Fibroblast of lung (primary cell): ENCODE measurements at regions not wholly inside any gene's neighbourhood (a gene's known extent, or its start where the extent isn't known, plus 50 kb on each side); places are given as distances from the start of the nearest gene placed in this dataset.

Experiments used
- DNase-seq, 2 donors: peaks; one replicate each; pipeline versions ENCODE4 v3.0.0 to v3.0.0-alpha.2; 2010; ENCODE audit warnings: low read depth in 2 of 2
- H2AFZ ChIP-seq: 2 replicates; pipeline ENCODE4 v1.5.1; 2012; ENCODE audit warnings: low read length, control low read depth, inconsistent platforms
- H3K27ac ChIP-seq: 2 replicates; pipeline ENCODE4 v1.5.1; 2011; ENCODE audit warnings: low read length, control low read depth; ENCODE audit not compliant: insufficient read depth
- H3K27me3 ChIP-seq: 2 replicates; pipeline ENCODE4 v1.5.1; 2011; ENCODE audit warnings: mild to moderate bottlenecking, low read length; ENCODE audit not compliant: control insufficient read depth, insufficient read depth
- H3K36me3 ChIP-seq: 2 replicates; pipeline ENCODE4 v1.5.1; 2011; ENCODE audit warnings: low read length; ENCODE audit not compliant: control insufficient read depth, insufficient read depth
- H3K4me1 ChIP-seq: 2 replicates; pipeline ENCODE4 v1.5.1; 2011; ENCODE audit warnings: low read length; ENCODE audit not compliant: control insufficient read depth, insufficient read depth; ENCODE audit errors: extremely low read depth
- H3K4me2 ChIP-seq: 2 replicates; pipeline ENCODE4 v1.5.1; 2011; ENCODE audit warnings: low read length, control low read depth; ENCODE audit not compliant: insufficient read depth; ENCODE audit errors: extremely low read depth
- H3K4me3 ChIP-seq, 4 experiments: fragments of 200-600 bp in 1 of 4; sonication (generic) in 1 of 4; replicated peaks in 1 of 4; 2 replicates each; pipeline ENCODE4 v1.5.1; 2011 to 2016; ENCODE audit warnings: low read length in 4 of 4, low read depth in 3 of 4, mild to moderate bottlenecking in 3 of 4, control low read depth in 2 of 4, inconsistent platforms in 1 of 4, mixed read lengths in 1 of 4; ENCODE audit not compliant: insufficient read depth in 1 of 4; ENCODE audit errors: control extremely low read depth in 1 of 4
- H3K79me2 ChIP-seq: 2 replicates; pipeline ENCODE4 v1.5.1; 2012; ENCODE audit warnings: mild to moderate bottlenecking, low read length, inconsistent platforms; ENCODE audit not compliant: control insufficient read depth, insufficient read depth
- H3K9ac ChIP-seq: 2 replicates; pipeline ENCODE4 v1.5.1; 2011; ENCODE audit warnings: mild to moderate bottlenecking, low read length, control low read depth; ENCODE audit not compliant: insufficient read depth
- H3K9me3 ChIP-seq: 2 replicates; pipeline ENCODE4 v1.5.1; 2012; ENCODE audit warnings: low read depth, low read length; ENCODE audit not compliant: control insufficient read depth, insufficient read depth
- H4K20me1 ChIP-seq: 2 replicates; pipeline ENCODE4 v1.5.1; 2011; ENCODE audit warnings: low read length; ENCODE audit not compliant: control insufficient read depth, insufficient read depth; ENCODE audit errors: extremely low read depth
- EZH2 ChIP-seq: IDR thresholded peaks from 2 replicates; pipeline ENCODE4 v1.5.1; 2012; ENCODE audit warnings: low read length, control low read depth, mild to moderate bottlenecking; ENCODE audit errors: missing control alignments
- TF ChIP-seq, protein P1 (sequence below), 2 donors: IDR thresholded peaks in 1 of 2; conservative IDR thresholded peaks in 1 of 2; 1 replicate in 1 of 2; 2 replicates in 1 of 2; pipeline ENCODE4 v1.5.1; 2011 to 2012; ENCODE audit warnings: low read length in 2 of 2, control low read depth in 1 of 2, inconsistent platforms in 1 of 2, low read depth in 1 of 2, mild to moderate bottlenecking in 1 of 2

- no peaks in the 10 kb centered on the region for H3K9me3 ChIP-seq
- no peaks in the 10 kb centered on the region for H4K20me1 ChIP-seq
- no peaks in the 10 kb centered on the region for H3K79me2 ChIP-seq
- H2AFZ ChIP-seq = no peak overlapping the region
- no peak for DNase-seq
- H3K27me3 ChIP-seq = no peaks in the 10 kb centered on the region
- TF ChIP-seq, protein P1, sequence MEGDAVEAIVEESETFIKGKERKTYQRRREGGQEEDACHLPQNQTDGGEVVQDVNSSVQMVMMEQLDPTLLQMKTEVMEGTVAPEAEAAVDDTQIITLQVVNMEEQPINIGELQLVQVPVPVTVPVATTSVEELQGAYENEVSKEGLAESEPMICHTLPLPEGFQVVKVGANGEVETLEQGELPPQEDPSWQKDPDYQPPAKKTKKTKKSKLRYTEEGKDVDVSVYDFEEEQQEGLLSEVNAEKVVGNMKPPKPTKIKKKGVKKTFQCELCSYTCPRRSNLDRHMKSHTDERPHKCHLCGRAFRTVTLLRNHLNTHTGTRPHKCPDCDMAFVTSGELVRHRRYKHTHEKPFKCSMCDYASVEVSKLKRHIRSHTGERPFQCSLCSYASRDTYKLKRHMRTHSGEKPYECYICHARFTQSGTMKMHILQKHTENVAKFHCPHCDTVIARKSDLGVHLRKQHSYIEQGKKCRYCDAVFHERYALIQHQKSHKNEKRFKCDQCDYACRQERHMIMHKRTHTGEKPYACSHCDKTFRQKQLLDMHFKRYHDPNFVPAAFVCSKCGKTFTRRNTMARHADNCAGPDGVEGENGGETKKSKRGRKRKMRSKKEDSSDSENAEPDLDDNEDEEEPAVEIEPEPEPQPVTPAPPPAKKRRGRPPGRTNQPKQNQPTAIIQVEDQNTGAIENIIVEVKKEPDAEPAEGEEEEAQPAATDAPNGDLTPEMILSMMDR (conservative IDR thresholded peaks at IDR 0.05 in 1 of 2, IDR thresholded peaks at IDR 0.05 in 1 of 2; ENCODE audit: low read depth in 1 of 2, low read length in 2 of 2) = no peak
- TF ChIP-seq EZH2 = no peak
- H3K4me3 ChIP-seq = no peak overlapping the region
- H3K36me3 ChIP-seq = no peaks in the 10 kb centered on the region
- no peak overlapping the region for H3K27ac ChIP-seq
- H3K9ac ChIP-seq = no peak overlapping the region
- H3K4me1 ChIP-seq = no peaks in the 10 kb centered on the region
- H3K4me2 ChIP-seq = no peak overlapping the region
Observed at GRCh38 chr7:8921807-8922206, 488.4 kb downstream of the NXPH1 start.

DNA sequence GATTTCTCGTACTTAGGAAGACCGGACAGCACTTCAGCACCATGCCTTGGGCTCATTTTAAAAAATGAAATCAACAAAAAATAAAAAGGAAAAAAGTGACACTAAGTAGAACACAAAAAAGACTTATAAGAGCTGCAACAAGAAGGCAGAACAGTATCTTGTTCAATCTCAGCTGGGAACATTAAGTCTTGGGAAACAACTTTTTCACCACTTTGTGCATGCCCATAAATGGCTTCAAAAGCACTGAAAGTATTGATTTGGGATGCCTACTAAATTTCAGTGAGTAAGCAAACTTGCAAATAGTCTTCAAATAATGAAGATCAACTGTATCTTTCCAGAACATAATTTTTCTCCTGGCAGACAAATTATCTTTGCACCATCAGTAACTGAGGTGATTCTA lies 489.3 kb downstream of the NXPH1 start:
- no peak overlapping the region for H3K4me3 ChIP-seq
- H2AFZ ChIP-seq = no peak overlapping the region
- H4K20me1 ChIP-seq = no peaks in the 10 kb centered on the region
- TF ChIP-seq, protein P1 (conservative IDR thresholded peaks at IDR 0.05 in 1 of 2, IDR thresholded peaks at IDR 0.05 in 1 of 2; ENCODE audit: low read depth in 1 of 2, low read length in 2 of 2) = no peak
- TF ChIP-seq EZH2 = no peak
- no peaks in the 10 kb centered on the region for H3K4me1 ChIP-seq
- no peaks in the 10 kb centered on the region for H3K27me3 ChIP-seq
- no peak for DNase-seq
- no peaks in the 10 kb centered on the region for H3K36me3 ChIP-seq
- H3K4me2 ChIP-seq = no peak overlapping the region
- H3K9me3 ChIP-seq = no peaks in the 10 kb centered on the region
- no peaks in the 10 kb centered on the region for H3K79me2 ChIP-seq
- H3K9ac ChIP-seq = no peak overlapping the region
- H3K27ac ChIP-seq = no peak overlapping the region

DNA sequence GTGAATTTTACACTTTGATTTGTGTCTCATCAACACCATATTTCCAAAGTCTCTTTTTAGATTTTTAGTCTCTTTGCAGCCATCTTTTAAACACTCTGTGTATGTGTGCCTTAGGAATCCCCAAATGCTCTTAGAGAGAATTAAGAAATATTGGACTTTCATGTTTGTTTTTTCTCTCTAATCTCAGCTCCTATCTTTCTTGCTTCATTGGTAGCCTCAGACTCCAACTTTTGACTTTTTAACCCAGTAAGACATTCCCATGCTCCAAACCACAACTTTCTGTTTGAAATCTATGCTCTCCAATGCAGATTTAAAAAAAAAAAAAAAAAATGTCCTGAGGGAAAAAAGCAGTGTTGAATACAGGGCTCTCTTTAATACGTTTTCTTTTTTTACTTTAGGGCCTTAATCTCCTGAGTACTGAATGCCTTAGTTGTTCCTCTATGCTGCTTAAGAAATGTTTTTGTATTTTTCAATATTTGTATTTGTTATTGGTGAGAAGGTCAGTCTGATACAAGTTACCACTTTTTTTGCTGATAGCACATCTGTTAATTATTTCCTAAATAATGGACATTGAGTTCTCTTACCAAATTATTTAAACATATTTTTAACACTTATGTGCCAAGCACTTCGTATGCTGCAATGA lies 489.9 kb downstream of the NXPH1 start:
- Histone ChIP-seq H3K4me1 (no peaks in the 10 kb centered on the region), H3K9me3 (no peaks in the 10 kb centered on the region), H3K4me2 (no peak overlapping the region), H4K20me1 (no peaks in the 10 kb centered on the region), H3K79me2 (no peaks in the 10 kb centered on the region), H3K27ac (no peak overlapping the region), H2AFZ (no peak overlapping the region), H3K27me3 (no peaks in the 10 kb centered on the region), H3K36me3 (no peaks in the 10 kb centered on the region), H3K4me3 (no peak overlapping the region), H3K9ac (no peak overlapping the region)
- TF ChIP-seq, protein P1 (conservative IDR thresholded peaks at IDR 0.05 in 1 of 2, IDR thresholded peaks at IDR 0.05 in 1 of 2; ENCODE audit: low read depth in 1 of 2, low read length in 2 of 2) = no peak
- TF ChIP-seq EZH2 = no peak
- no peak for DNase-seq
